SK-N-SH (cell line): ENCODE measurements at regions not wholly inside any gene's neighbourhood (a gene's known extent, or its start where the extent isn't known, plus 50 kb on each side); places are given as distances from the start of the nearest gene placed in this dataset.

Source experiments
- CTCF ChIA-PET: fragments of 300-600, 350-600 bp; formaldehyde crosslinking; extraction: SDS; loops from one replicate; lab custom pipeline; 2021; lab: Yijun Ruan, JAX
- POLR2A ChIA-PET: fragments of 350-600 bp; sonication (Branson Sonifier 250); formaldehyde crosslinking; extraction: SDS; loops from one replicate; lab custom pipeline; 2020; ENCODE audit warnings: antibody characterized with exemption, inconsistent platforms; lab: Yijun Ruan, JAX
- DNase-seq: peaks from one replicate; pipeline ENCODE4 v3.0.0; 2012
- H2AFZ ChIP-seq: fragments of 200-600 bp; sonication (generic); 2 replicates; pipeline ENCODE4 v1.8.1; 2016; ENCODE audit warnings: antibody characterized with exemption, mild to moderate bottlenecking, low read depth
- H3F3A ChIP-seq: fragments of 200-600 bp; sonication (generic); replicated peaks from 2 replicates; pipeline ENCODE3; 2016; ENCODE audit warnings: antibody characterized with exemption, mild to moderate bottlenecking; ENCODE audit not compliant: insufficient read depth
- H3K27ac ChIP-seq, 2 experiments: fragments of 200-500 bp in 1 of 2; fragments of 200-600 bp in 1 of 2; sonication (Bioruptor generic) in 1 of 2; sonication (generic), shearing (Covaris generic) in 1 of 2; 2 replicates each; pipeline versions ENCODE4 v1.5.1 to v1.6.1; 2014 to 2016; ENCODE audit warnings: low read depth in 2 of 2, inconsistent platforms in 1 of 2, low read length in 1 of 2, mild to moderate bottlenecking in 1 of 2, mixed read lengths in 1 of 2
- H3K27me3 ChIP-seq: fragments of 200-600 bp; sonication (generic), shearing (Covaris generic); 2 replicates; pipeline ENCODE4 v1.6.1; 2016; ENCODE audit warnings: mixed run types; ENCODE audit not compliant: insufficient read depth
- H3K36me3 ChIP-seq, 2 experiments: fragments of 200-500 bp in 1 of 2; fragments of 200-600 bp in 1 of 2; sonication (Bioruptor generic) in 1 of 2; sonication (generic) in 1 of 2; replicated peaks in 1 of 2; 2 replicates each; pipeline versions ENCODE3 to v1.5.1; 2014 to 2016; ENCODE audit warnings: low read length in 1 of 2, mild to moderate bottlenecking in 1 of 2; ENCODE audit not compliant: insufficient read depth in 2 of 2, control insufficient read depth in 1 of 2
- H3K4me1 ChIP-seq, 2 experiments: fragments of 200-500 bp in 1 of 2; fragments of 200-600 bp in 1 of 2; sonication (Bioruptor generic) in 1 of 2; sonication (generic), shearing (Covaris generic) in 1 of 2; 2 replicates each; pipeline versions ENCODE4 v1.5.1 to v1.6.1; 2014 to 2016; ENCODE audit warnings: low read depth in 1 of 2, low read length in 1 of 2, mixed run types in 1 of 2; ENCODE audit not compliant: insufficient read depth in 2 of 2, control insufficient read depth in 1 of 2
- H3K4me2 ChIP-seq: fragments of 200-600 bp; sonication (generic), shearing (Covaris generic); 2 replicates; pipeline ENCODE4 v1.6.1; 2017; ENCODE audit warnings: mixed run types
- H3K4me3 ChIP-seq, 2 experiments: fragments of 200-500 bp in 1 of 2; fragments of 200-600 bp in 1 of 2; sonication (Bioruptor generic) in 1 of 2; sonication (generic), shearing (Covaris generic) in 1 of 2; 2 replicates each; pipeline versions ENCODE4 v1.5.1 to v1.8.1; 2014 to 2016; ENCODE audit warnings: low read depth in 2 of 2, inconsistent platforms in 1 of 2, low read length in 1 of 2, mild to moderate bottlenecking in 1 of 2, mixed read lengths in 1 of 2, moderate library complexity in 1 of 2
- H3K79me2 ChIP-seq: fragments of 200-600 bp; sonication (generic); 2 replicates; pipeline ENCODE4 v1.8.1; 2017; ENCODE audit warnings: mild to moderate bottlenecking; ENCODE audit not compliant: insufficient read depth
- H3K9ac ChIP-seq: fragments of 200-600 bp; sonication (generic); 2 replicates; pipeline ENCODE4 v1.6.1; 2017; ENCODE audit warnings: mixed run types
- H3K9me2 ChIP-seq: fragments of 200-600 bp; sonication (generic); 2 replicates; pipeline ENCODE4 v1.6.1; 2017; ENCODE audit warnings: mixed run types
- H3K9me3 ChIP-seq: fragments of 200-600 bp; sonication (generic); 2 replicates; pipeline ENCODE4 v1.6.1; 2017; ENCODE audit warnings: mixed run types, mild to moderate bottlenecking, moderate library complexity
- H4K20me1 ChIP-seq: fragments of 200-600 bp; sonication (generic); 2 replicates; pipeline ENCODE4 v1.6.1; 2017; ENCODE audit warnings: mild to moderate bottlenecking, mixed run types; ENCODE audit not compliant: insufficient read depth
- CHD2 ChIP-seq: fragments of 150-350 bp; IDR thresholded peaks from 2 replicates; pipeline ENCODE4 v1.6.1; 2018; ENCODE audit warnings: low read length; ENCODE audit not compliant: partially characterized antibody
- ELF1 ChIP-seq: IDR thresholded peaks from 2 replicates; pipeline ENCODE4 v1.4.0; 2012
- EP300 ChIP-seq, 2 experiments: IDR thresholded peaks; 2 replicates each; pipeline versions ENCODE4 v1.4.0 to v1.6.1; 2012; ENCODE audit warnings: borderline replicate concordance in 1 of 2, low read depth in 1 of 2, low read length in 1 of 2
- EZH2phosphoT487 ChIP-seq: fragments of 200-600 bp; sonication (generic); IDR thresholded peaks from 2 replicates; pipeline ENCODE4 v1.6.1; 2017; ENCODE audit warnings: low read depth, mixed run types, mild to moderate bottlenecking, antibody characterized with exemption, moderate library complexity, borderline replicate concordance
- FOXJ3 ChIP-seq: sonication (generic); formaldehyde crosslinking; IDR thresholded peaks from 2 replicates; pipeline ENCODE4 v1.5.1; 2020; ENCODE audit warnings: mild to moderate bottlenecking, missing genetic modification reagents
- FOXM1 ChIP-seq: IDR thresholded peaks from 2 replicates; pipeline ENCODE4 v1.4.0; 2012; ENCODE audit warnings: low read depth, mild to moderate bottlenecking
- GABPA ChIP-seq: IDR thresholded peaks from 2 replicates; pipeline ENCODE4 v1.4.0; 2012; ENCODE audit warnings: low read depth, mild to moderate bottlenecking
- GATA2 ChIP-seq: sonication (generic); formaldehyde crosslinking; IDR thresholded peaks from 2 replicates; pipeline ENCODE4 v1.5.0; 2020; ENCODE audit warnings: mild to moderate bottlenecking, missing genetic modification reagents
- MEF2A ChIP-seq: IDR thresholded peaks from 2 replicates; pipeline ENCODE4 v1.4.0; 2012; ENCODE audit warnings: low read depth, borderline replicate concordance
- MXI1 ChIP-seq: IDR thresholded peaks from 2 replicates; pipeline ENCODE4 v1.6.1; 2012; ENCODE audit warnings: mild to moderate bottlenecking, low read depth, low read length, improper control_type of control experiment
- RAD21 ChIP-seq: IDR thresholded peaks from 2 replicates; pipeline ENCODE4 v1.6.1; 2012; ENCODE audit warnings: mild to moderate bottlenecking, low read length
- RCOR1 ChIP-seq: fragments of 150-350 bp; IDR thresholded peaks from 2 replicates; pipeline ENCODE4 v1.6.1; 2017; ENCODE audit warnings: antibody characterized with exemption, low read length
- REST ChIP-seq: IDR thresholded peaks from 2 replicates; pipeline ENCODE4 v1.6.1; 2012; ENCODE audit warnings: mild to moderate bottlenecking, low read depth, low read length, moderate library complexity
- SMC3 ChIP-seq: IDR thresholded peaks from 2 replicates; pipeline ENCODE4 v1.6.1; 2012; ENCODE audit warnings: low read depth, low read length, improper control_type of control experiment
- TEAD4 ChIP-seq: IDR thresholded peaks from 2 replicates; pipeline ENCODE4 v1.4.0; 2012; ENCODE audit warnings: mild to moderate bottlenecking, borderline replicate concordance; ENCODE audit not compliant: insufficient read depth
- USF1 ChIP-seq: IDR thresholded peaks from 2 replicates; pipeline ENCODE4 v1.4.0; 2012; ENCODE audit warnings: low read depth, borderline replicate concordance
- USF2 ChIP-seq: fragments of 150-350 bp; IDR thresholded peaks from 2 replicates; pipeline ENCODE4 v1.6.1; 2017; ENCODE audit warnings: antibody characterized with exemption, low read length, low read depth, borderline replicate concordance
- WGBS: methylation state at CpG from one replicate; pipeline ENCODE4 v1.1.6; 2017; ENCODE audit warnings: low lambda C conversion rate; 5-methylcytosine and 5-hydroxymethylcytosine counted together

- TF ChIP-seq EP300 (IDR thresholded peaks at IDR 0.05; ENCODE audit: borderline replicate concordance in 1 of 2, low read depth in 1 of 2, low read length in 1 of 2) (no peak), SMC3 (no peak), GABPA (no peak)
Observed at GRCh38 chr7:110309941-110310340, 781.0 kb upstream of the LRRN3 start (continued).

- 42% methylated on average over 3 of the region's 3 CpGs for WGBS
- Histone ChIP-seq H3K4me1 (no peaks in the 10 kb centered on the region), H3K9ac (no peak overlapping the region), H4K20me1 (no peaks in the 10 kb centered on the region), H3K27ac (no peak overlapping the region), H3K4me3 (no peak overlapping the region), H3K27me3 (no peaks in the 10 kb centered on the region), H3K9me2 (no peaks in the 10 kb centered on the region), H3K36me3 (no peaks in the 10 kb centered on the region), H2AFZ (no peak overlapping the region), H3F3A (no peaks in the 10 kb centered on the region), H3K4me2 (no peak overlapping the region), H3K9me3 (no peaks in the 10 kb centered on the region), H3K79me2 (no peaks in the 10 kb centered on the region)
- DNase-seq, result no peak
- ChIA-PET POLR2A (no interaction called here), CTCF (no interaction called here)
- no peak for TF ChIP-seq EZH2phosphoT487
- no peak for TF ChIP-seq CHD2
- TF ChIP-seq MXI1, result no peak
- TF ChIP-seq MEF2A, result no peak
- no peak for TF ChIP-seq USF2
- TF ChIP-seq GATA2 (CRISPR knock-in tag), result no peak
- no peak for TF ChIP-seq RAD21
- no peak for TF ChIP-seq FOXJ3 (CRISPR knock-in tag)
- TF ChIP-seq TEAD4, result no peak
- TF ChIP-seq FOXM1, result no peak
Observed at GRCh38 chr7:110311556-110311955, 779.4 kb upstream of the LRRN3 start.

GRCh38 chr7:110317541-110318265 is 773.2 kb upstream of the LRRN3 start:
- H3K27ac ChIP-seq, result no peak overlapping the region
- H3K9me3 ChIP-seq, result no peaks in the 10 kb centered on the region
- no peak overlapping the region for H3K4me2 ChIP-seq
- no peak for TF ChIP-seq CHD2
- TF ChIP-seq USF1, result no peak
- TF ChIP-seq RCOR1, result no peak
- no peak for TF ChIP-seq REST
- no peak for TF ChIP-seq ELF1
- H3K9ac ChIP-seq, result no peak overlapping the region
- DNase-seq, result no peak
- H3K27me3 ChIP-seq, result no peaks in the 10 kb centered on the region
- H3K4me3 ChIP-seq, result no peak overlapping the region
- no peaks in the 10 kb centered on the region for H3K4me1 ChIP-seq
- no peaks in the 10 kb centered on the region for H3K36me3 ChIP-seq
- H3F3A ChIP-seq, result no peaks in the 10 kb centered on the region
- H2AFZ ChIP-seq, result no peak overlapping the region
- POLR2A ChIA-PET, result no interaction called here
- no peaks in the 10 kb centered on the region for H3K9me2 ChIP-seq
- CTCF ChIA-PET, result interaction anchor here (0.6 to 1.6 kb wide), 3 partner anchors 9 to 1187 kb away, joined by 3 to 4 read pairs (median 3); no protein-coding TSS in a partner anchor
- no peaks in the 10 kb centered on the region for H3K79me2 ChIP-seq
- 56% methylated on average over 2 of the region's 2 CpGs for WGBS
- no peaks in the 10 kb centered on the region for H4K20me1 ChIP-seq
